IPS DF 19.7 (cell line): ENCODE measurements at regions not wholly inside any gene's neighbourhood (a gene's known extent, or its start where the extent isn't known, plus 50 kb on each side); places are given as distances from the start of the nearest gene placed in this dataset.

ENCODE experiments used
- DNase-seq: peaks from one replicate; pipeline ENCODE4 v3.0.0-alpha.2; 2013; ENCODE audit warnings: low read depth, low spot score

DNA sequence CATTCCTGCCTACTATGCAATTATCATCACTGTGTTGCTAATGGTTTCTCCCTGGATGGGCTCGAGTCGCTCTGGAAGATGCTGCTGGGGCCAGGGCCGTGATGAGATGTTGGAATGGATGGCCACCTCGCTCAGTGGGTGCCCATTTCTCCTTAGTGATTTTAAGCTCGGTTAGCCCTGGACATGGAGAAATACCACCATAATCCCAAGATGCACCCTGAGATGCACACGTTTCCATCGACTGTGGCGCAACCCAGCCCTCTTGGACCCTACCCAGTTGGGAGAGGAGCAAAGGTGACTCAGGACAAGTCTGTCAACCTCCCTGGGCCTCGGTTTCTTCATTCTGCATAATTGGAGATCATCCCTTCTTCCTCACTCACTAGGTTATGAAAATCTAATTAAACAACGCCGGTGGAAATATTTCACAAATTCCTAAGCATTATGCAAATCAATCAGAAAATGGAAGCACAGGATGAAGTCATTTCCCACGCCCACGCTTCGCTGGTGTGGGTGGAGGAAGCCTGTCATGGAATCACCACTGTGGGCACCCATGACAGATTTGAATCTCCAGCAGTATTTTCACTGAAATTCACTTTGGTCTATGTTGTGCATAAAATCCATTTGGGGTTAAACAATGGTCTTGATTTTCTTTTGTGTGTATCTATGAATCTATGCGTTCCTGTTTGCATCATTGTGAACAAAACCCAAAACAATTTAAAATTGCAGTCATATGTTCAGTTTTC is 195.2 kb downstream of the AXIN2 start:
- DNase-seq: no peak

DNA sequence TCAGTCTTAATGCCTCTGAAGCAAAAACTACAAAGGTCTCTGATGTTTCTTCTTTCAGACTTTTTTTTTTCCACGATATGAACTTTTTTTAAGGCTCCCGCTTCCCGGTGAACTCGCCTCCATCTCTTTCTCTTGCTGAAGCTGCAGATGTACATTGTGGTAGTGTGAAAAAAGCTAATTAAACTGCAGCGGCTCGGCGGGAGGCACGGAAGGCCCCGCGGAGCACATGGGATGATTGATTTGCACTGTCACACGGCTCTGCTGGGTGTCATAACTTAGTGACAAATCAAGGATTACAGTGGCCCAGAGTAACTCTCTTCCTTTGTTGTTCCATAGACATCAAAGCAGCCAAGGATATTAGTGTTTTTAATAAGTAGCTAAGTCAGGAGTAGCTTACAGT is 196.3 kb downstream of the AXIN2 start:
- DNase-seq: no peak

DNA sequence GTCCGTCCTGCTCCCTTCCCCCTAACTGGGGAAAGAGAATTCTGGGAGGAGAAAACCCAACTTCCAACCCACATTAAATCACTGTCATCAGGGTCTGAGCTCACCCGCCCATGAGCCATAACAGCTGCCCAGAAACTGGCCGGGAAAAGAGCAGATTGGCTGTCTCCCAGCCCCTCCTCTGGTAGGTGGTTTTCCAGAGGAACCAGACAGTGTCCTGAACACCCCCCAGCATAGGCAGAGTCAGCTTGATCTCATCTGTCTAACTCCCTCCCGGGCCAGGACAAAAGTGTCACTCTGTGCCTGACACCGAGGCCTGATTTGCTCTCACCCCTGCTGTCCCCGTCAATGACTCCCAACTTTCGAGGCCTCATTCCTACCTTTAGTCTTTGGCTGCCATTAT is 197.0 kb downstream of the AXIN2 start:
- DNase-seq: no peak

DNA sequence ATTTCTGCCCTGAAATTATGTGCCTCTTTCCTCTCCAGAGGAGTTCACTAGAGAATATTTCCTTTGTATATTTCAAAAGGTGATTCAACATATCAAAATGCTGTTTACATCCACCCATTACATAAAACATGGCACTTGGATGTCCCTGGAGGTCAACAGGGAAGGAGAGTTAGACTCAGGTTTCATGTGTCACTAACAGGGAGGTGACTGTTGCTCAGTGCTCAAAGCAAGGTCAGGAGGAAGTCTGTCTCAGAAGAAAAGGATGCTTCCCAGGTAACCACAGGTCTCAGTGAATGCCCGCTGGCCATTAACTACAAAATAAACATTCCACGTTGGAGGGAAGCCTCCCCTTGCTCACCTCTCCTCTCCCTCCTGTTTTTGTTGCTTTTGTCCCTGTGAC is 198.6 kb downstream of the AXIN2 start:
- no peak for DNase-seq

DNA sequence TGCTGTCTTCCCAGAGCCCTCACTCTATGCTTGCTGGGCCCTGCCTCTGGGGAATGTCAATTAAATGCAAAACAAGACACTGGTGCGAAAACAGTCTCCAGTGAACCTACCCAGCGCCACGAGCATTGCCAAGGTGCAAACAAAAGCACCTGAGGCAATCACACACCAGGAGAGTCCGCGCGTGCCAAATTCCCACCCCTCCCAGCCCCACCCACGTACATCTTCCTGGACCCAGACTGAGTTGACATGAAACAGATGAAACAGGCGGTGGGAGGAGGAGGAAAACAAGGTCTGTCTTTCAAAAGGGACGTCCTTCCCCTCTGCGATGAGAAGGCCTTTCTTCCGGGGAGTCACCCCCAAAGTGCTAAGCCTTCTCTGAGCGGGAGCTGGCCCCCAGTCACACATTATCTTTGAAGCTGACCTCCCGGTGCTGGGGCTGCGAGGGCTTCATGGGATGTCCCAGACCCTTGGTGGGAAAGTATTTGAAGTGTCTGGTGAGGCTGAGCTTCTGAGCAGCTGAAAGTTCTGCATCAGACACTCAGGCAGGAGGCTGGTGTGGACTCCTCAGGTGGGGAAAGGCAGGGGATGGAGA is 200.4 kb downstream of the AXIN2 start:
- DNase-seq: no peak

DNA sequence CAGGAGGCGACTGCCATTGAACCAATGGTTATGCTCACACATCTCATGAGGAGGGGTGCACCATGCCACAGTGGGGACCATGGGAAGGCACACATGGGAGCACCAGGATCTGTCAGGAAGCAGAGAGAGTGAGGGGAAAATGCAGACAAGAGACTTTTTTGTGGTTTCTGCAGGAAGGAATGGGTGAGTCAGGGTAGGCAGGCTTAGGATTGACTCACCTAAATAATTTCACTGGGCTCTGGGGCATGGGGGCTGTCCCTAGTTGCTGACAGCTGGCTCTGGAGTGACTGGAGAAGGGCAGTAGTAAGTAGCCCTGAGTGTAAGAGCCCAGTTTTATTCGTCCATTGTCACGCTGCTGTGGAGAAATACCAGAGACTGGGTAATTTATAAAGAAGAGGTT is 202.4 kb downstream of the AXIN2 start:
- no peak for DNase-seq

DNA sequence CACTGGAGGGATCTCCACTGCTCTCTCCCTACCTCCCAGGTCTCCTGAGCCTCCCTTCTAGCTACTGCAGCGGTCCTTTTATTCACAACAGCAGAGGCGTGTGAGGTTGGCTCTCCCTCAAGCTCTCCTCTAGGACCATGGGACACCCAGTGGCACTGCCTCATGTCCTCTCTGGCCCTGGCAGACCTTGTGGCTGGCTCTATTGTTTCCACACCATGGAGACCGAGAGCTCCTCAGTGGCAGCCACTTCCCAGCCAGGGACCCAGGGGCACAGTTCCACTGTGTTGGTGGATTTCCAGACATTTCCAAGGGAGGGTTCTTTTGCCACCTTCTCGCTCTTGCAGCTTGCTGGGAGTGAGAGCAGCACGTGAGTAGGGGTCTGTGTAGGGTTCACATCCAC is 204.9 kb downstream of the AXIN2 start:
- no peak for DNase-seq

DNA sequence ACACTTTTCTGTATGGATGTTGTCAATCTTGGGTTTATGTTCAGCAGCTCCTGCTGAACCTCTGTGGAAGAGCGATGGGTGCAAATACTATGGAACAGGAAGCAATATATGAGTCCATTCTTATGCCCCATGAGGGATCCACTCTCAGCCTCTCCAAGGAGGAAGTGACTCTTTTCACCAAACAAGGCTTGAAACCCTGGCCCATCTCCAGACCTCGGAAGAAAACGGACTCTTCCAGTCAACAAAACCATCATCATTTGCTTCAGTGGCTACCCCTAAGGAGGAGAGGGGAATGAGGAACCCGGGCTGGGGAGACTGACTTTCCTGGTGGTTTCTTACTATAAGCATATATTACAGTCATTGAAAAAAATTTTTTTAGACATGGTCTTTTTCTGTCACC is 206.2 kb downstream of the AXIN2 start:
- no peak for DNase-seq

DNA sequence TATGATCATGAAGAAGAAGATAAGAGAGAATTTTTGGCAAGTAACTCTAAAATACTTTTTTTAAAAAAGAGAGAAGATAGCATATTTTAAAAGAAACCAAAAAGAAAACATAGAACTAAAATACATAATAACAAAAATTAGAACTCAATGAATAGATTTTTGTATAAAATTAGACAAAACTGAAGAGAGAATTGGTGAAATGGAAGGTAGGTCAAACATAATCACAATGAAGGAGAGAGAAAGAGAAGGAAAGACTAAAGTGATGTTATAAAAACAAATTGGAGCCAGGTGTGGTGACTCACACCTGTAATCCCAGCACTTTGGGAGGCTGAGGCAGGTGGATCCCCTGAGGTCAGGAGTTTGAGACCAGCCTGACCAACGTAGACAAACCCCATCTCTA is 211.5 kb downstream of the AXIN2 start:
- DNase-seq: no peak

DNA sequence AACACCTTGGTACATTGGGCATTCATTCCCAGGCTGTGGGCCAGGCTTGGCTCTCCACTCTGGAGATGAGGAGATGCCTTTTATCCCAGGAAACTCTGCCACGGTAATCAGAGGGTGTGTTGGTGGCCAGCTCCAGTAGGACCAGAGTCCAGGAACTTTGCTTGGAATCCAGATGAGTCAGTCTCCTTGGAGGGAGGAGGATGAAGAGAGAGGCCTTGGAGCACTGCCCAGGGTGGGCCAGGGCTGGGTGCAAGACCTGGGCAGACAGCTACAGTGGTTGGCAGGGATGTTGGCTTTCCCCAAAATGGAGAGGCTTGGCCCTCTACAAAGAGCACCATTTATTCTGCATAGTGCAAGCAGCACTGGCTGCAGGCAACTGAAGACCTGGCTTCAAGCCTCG is 209.0 kb downstream of the RGS9 start:
- DNase-seq: no peak

DNA sequence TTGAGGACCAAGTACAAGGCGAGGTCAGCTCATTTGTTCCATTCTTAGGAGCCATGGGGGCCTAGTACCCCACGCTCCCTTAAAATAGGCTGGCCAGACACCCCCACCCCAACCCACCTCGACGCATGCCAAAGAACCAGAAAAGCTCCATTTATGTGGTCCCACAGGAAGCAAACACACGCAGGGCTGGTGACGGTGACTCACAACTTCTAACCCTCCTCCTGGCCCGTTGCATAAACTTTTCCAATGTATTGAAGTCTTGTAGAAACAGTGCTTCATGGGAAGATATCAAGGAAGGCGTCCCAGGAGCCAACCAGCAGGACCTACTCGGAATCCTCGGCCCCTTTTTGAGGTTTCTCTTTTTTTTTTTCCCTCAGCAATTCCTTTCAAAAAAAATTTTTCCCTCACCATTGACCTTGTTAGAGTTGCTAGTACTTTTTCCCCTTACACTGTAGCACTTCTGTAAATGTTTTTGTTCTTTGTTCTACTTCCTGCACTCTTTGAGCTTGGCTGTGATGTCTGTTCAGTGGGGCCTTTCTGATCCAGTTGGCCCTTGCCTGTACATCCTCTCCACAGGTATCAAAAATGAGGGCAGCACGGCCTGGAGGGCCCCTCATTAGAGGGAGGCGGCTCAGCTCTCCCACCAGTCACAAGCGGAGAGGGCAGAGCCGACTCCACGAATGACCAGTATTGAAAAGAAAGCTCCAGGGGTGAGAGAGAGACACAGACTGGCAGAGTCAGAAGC is 208.3 kb downstream of the RGS9 start:
- DNase-seq: no peak

DNA sequence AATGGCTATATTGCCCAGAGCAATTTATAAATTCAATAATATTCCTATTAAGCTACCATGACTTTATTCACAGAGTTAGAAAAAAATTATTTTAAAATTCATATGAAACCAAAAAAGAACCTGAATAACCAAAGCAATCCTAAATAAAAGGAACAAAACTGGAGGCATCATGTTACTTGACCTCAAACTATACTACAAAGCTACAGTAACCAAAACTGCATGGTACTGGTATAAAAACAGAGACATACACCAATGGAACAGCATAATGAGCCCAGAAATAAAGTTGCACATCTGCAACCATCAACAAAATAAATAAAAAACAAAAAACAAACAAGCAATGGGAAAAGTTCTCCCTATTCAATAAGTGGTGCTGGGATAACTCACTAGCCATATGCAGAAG is 203.2 kb downstream of the RGS9 start:
- DNase-seq: no peak

DNA sequence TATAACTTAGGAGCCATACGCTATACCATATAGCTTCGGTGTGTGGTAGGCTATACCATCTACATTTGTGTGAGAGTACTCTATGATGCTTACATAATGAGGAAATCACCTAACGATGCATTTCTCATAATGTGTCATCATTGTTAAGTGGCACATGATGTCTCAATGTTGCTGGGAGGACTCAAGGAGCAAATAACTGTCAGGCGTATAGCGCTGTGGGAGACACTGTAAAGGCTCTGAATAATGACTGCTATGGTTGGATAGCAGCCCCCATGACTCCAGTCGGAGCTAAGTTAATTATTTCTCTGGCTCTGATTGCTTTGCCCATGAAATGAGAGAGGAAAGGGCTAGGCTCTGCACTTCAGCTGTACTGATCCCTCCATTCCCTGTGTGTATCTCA is 197.2 kb downstream of the RGS9 start:
- no peak for DNase-seq

DNA sequence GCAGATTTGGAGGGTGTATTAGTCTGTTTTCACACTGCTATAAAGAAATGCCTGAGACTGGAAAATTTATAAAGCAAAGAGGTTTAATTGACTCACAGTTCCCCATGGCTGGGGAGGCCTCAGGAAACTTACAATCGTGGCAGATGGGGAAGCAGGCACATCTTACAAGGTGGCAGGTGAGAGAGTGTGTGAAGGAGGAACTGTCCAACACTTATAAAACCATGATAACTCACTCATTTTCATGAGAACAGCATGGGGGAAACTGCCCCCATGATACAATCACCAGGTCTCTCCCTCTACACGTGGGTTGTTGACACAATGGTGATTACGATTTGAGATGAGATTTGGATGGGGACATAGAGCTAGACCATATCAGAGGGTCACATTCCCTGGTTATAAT is 195.6 kb downstream of the RGS9 start:
- no peak for DNase-seq

DNA sequence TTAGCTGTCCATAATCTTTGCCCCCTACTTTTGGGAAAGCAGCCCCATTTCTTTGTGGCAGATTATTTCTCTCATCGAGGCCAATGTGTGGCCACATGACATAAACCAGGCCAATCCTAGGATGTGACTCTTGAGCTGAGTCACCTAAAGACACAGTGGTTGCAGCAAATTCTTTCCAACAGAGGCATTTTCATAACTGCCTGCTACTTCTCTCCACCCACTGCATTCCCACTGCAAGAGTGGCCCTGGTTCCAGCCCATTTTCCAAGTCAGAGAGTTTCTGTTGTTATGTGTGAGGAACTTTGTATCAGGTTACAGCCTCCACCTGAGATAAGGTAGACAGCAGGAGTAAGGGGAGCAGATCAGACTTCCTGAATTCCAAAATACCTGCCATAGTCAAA is 195.2 kb downstream of the RGS9 start:
- DNase-seq: no peak

DNA sequence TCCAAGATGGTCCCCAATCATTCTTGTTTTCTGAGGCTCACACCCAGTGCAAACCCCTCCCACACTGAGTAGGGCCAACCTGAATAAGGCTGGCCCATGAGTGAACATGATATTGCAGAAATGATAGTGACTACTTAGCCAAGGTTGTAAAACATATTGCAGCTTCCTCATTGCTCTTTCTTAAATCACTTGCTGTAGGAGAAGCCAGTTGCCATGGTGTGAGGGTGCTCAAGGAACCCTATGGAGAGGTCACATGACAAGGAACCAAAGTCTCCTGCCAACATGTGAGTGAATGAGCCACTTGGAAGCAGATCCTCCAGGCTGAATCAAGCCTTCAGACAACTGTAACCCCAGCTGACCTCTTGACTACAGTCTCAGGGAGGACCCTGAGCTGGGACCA is 191.4 kb downstream of the RGS9 start:
- DNase-seq: no peak

DNA sequence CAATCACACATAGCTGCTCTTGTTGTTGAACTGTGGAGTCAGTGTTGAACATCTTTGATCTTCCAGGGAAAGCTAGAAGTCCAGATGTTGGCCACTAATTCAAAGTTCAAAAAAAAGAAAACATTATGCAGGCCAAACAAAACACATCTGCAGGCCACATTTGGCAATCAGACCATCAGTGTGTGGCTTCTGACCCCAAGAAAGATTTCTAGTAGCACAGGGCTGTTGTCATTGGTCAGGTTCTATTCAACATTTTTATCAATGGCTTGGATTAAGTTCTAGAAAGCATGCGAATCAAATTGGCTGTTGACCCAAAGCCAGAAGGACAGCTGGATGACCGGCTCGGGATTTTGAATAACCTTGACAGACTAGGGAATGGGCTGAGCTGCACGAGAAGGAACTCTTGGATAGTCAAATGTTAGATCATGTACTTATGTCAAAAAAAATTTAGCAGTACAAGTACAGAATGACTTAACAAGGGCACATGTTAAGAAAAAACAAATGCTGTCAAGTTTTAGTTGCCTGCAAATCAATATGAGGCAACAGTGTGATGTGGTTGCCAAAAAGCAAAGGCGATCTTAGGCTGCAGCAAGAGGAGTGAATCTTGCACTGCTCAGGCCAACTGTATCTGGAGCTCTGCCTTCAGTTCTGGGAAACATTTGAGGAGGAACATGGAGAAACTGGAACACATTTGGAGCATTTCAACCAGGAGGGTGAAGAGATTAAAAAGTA is 187.6 kb downstream of the RGS9 start:
- DNase-seq: no peak

DNA sequence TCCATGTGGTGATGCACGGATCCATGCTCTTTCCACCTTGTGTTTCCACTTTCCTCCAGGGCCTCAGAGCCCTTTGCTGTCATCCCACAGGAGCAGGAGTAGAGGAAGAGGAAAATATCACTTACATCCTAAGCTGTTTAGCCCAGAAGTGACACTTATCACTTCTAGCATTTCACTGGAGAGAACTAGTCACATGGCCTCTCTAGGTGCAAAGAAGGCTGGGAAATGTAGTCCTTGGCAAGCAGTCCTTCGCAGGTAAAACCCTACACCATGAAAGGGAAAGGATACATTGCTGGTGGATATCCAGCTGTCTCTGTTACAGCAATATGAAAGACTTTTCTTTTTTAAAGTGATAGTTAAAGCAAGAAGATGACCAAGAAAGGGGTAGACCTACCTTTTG is 185.9 kb downstream of the RGS9 start:
- DNase-seq: no peak

DNA sequence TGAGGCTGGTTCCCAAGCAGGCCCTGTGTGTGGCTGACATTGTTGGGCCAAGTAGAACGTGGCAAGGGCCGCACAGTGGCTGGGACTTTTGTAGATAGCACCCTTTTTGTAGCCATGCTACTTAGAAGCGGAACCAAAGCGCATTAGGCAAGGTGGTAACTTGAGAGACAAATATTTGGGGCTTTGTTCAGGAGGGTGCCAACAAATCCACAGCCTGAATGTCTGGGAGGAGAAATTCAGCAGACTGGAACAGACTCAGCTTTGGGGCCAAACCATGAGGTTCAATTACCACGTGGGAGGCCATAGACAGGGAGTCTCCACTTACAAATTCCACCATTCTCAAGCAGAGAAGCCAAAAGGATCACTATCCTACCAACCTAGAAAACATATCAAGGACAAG is 183.7 kb downstream of the RGS9 start:
- DNase-seq: no peak

DNA sequence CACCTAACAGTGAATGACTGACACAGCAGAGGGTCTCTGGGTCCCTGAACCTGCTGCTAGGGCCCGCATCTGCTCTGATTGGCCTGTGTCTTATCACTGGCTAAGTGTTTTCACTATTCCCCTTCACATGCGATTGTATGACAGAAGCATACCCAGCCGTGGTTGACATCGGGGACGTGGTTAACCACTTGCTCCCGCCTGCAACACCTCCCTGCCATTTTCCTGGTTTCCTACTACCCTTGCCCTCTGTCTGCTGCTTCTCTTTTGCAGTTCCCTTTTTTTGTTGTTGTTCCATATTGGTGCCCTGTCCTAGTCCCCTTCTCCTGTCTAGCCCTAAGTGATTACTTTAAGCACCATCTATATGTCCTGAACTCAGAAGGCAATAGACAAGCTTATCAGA is 177.0 kb downstream of the RGS9 start:
- DNase-seq: no peak

DNA sequence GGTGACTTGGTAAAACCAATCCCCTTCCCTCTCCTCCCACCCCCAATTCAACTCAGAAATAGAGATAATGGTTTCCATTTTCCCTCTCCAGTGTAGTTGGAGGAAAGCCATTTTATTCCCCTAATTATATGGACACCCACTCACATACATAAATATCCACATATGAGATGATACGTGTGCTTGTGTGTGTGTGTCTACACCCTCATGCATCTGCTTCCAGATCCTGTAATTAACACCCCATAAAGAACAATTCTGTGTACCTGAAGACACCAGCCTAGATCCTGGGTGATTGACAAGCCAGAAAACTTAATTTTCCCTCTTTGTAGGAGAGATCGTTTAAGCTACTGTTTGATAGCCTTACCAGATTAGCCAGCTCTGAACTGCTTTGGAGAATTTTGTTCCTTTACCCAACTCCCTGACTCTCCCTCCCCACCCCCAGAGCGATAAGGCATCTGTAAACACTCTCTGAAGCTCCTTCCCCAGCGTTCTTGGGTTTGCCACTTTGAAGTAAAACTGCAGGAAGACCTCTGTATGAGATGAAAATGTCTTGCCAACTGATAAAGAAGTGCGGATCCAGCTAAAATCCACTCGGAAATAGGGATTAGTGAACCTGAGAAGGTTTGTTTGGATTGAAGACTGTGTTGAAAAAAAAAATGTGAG is 175.7 kb downstream of the RGS9 start:
- DNase-seq: no peak

DNA sequence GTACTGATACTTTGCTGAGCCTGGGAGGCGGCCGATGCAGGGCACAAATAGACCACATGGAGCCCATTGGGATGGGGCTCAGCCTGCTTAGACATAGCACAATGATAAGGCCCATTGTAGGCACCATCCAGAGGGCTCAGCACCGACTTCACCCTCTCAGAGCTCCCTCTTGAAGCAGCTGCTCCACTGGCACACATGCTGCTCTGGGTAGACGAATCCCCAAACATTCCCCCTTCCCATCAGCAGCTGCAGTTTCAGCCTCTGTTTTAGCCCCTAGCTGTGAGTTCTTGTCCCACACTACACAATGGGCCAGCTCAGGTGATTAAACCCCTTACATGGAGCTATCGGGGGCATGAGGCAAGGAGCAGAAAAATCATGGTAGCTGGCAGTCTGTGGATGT is 174.1 kb downstream of the RGS9 start:
- DNase-seq: no peak
